ENCODE measurements at regions not wholly inside any gene's neighbourhood (a gene's known extent, or its start where the extent isn't known, plus 50 kb on each side); places are given as distances from the start of the nearest gene placed in this dataset.

DNA sequence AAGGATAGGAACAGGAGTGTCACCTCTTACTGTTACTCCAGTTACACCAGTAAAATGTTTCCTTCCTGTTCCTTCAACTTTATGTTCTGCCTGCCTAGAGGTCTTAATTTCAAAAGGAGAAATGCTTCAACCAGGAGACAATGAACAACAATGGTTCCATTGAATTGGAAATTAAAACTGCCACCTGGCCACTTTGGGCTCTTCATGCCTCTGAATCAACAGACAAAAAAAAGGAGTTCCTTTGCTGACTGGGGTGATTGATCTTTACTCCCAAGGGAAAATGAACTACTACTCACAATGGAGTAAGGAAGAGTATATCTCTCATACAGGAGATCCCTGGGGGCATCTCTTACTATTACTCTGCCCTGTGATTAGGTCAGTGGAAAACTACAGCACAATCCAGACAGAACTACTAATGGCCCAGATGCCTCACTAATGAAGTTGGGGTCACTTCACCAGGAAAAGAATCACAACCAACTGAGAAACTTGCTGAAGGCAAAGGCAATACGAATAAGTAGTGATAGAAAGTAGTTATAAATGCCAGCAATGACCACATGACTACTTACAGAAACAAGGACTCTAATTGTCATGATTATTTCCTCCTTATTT is 76.6 kb upstream of the PRDX6 start:
- Histone ChIP-seq H3K4me2 (ENCODE audit: low read depth, low read length) (no peak overlapping the region), H4K20me1 (ENCODE audit: insufficient read depth, low read length) (no peaks in the 10 kb centered on the region), H2BK15ac (ENCODE audit: low read depth, low read length) (no peak overlapping the region), H2BK120ac (ENCODE audit: low read depth, low read length) (no peak overlapping the region), H4K91ac (ENCODE audit: insufficient read depth, low read depth, low read length) (no peak overlapping the region), H3K79me1 (ENCODE audit: low read depth in 1 of 2, low read length in 2 of 2) (no peaks in the 10 kb centered on the region), H3K56ac (ENCODE audit: extremely low read depth, insufficient read depth, low read length) (no peak overlapping the region), H3K9me1 (ENCODE audit: insufficient read depth, low read length) (no peaks in the 10 kb centered on the region), H4K8ac (ENCODE audit: low read depth in 2 of 2, low read length in 2 of 2) (no peak overlapping the region), H3K9ac (ENCODE audit: low read depth, low read length) (no peak overlapping the region), H2AK5ac (ENCODE audit: low read depth, low read length) (no peak overlapping the region), H3K4me3 (ENCODE audit: insufficient read depth, low read depth, low read length) (no peak overlapping the region), H3K4me1 (ENCODE audit: control insufficient read depth, insufficient read depth, low read length) (no peaks in the 10 kb centered on the region), H3K27me3 (ENCODE audit: control insufficient read depth, insufficient read depth, low read length) (no peaks in the 10 kb centered on the region), H2AK9ac (replicated peaks; ENCODE audit: low read depth, low read length, poor library complexity) (no peak overlapping the region), H4K5ac (ENCODE audit: low read depth, low read length) (no peak overlapping the region), H3K14ac (replicated peaks; ENCODE audit: low read depth, low read length) (no peak overlapping the region), H2AFZ (replicated peaks; ENCODE audit: low read length, poor library complexity) (no peak overlapping the region), H3K27ac (ENCODE audit: insufficient read depth, low read length) (no peak overlapping the region), H3K9me3 (ENCODE audit: control insufficient read depth, insufficient read depth, low read length) (no peaks in the 10 kb centered on the region), H2BK5ac (ENCODE audit: low read depth, low read length, poor library complexity, severe bottlenecking) (no peak overlapping the region), H3K23ac (ENCODE audit: low read depth, low read length) (no peak overlapping the region), H3K18ac (ENCODE audit: low read depth, low read length) (no peak overlapping the region), H2BK20ac (ENCODE audit: low read depth, low read length) (no peak overlapping the region), H3K4ac (ENCODE audit: low read depth, low read length) (no peak overlapping the region), H3K36me3 (ENCODE audit: control insufficient read depth, insufficient read depth, low read length) (no peaks in the 10 kb centered on the region)
- no peak for ATAC-seq (ENCODE audit: low read depth)
- WGBS, 2 experiments (ENCODE audit: extremely low coverage in 2 of 2, insufficient read length in 1 of 2): no CpG with 5 or more reads among the region's 1 CpG
- ChIA-PET CTCF (no interaction called here), POLR2A (ENCODE audit: unreplicated experiment) (no interaction called here)
- dilution Hi-C loops (cut with HindIII; ENCODE audit: low sequenced_read_pairs, unreplicated experiment) (no loop called here), in situ Hi-C loops (cut with MboI; ENCODE audit: low sequenced_read_pairs) (no loop called here), intact Hi-C loops (cut with micrococcal nuclease) (loop anchor here (10.0 kb wide), 2 partner anchors 136 to 496 kb away; no protein-coding TSS in a partner anchor)
- TF ChIP-seq, protein P1, sequence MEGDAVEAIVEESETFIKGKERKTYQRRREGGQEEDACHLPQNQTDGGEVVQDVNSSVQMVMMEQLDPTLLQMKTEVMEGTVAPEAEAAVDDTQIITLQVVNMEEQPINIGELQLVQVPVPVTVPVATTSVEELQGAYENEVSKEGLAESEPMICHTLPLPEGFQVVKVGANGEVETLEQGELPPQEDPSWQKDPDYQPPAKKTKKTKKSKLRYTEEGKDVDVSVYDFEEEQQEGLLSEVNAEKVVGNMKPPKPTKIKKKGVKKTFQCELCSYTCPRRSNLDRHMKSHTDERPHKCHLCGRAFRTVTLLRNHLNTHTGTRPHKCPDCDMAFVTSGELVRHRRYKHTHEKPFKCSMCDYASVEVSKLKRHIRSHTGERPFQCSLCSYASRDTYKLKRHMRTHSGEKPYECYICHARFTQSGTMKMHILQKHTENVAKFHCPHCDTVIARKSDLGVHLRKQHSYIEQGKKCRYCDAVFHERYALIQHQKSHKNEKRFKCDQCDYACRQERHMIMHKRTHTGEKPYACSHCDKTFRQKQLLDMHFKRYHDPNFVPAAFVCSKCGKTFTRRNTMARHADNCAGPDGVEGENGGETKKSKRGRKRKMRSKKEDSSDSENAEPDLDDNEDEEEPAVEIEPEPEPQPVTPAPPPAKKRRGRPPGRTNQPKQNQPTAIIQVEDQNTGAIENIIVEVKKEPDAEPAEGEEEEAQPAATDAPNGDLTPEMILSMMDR (conservative IDR thresholded peaks at IDR 0.05; ENCODE audit: low read depth, low read length): no peak
- TF ChIP-seq BHLHE40 (IDR thresholded peaks at IDR 0.05; ENCODE audit: low read depth, low read length) (no peak), FOS (IDR thresholded peaks at IDR 0.05; ENCODE audit: low read depth, low read length) (no peak)
- no TSS peak for BruUV-seq (replicated peaks)
- no peak for DNase-seq

All from IMR-90 (cell line).